ENCODE measurements at regions not wholly inside any gene's neighbourhood (a gene's known extent, or its start where the extent isn't known, plus 50 kb on each side); places are given as distances from the start of the nearest gene placed in this dataset.

GRCh38 chr6:95321126-95321525, 256.2 kb upstream of the MANEA start:
- Histone ChIP-seq H3K4me3 (ENCODE audit: low read length) (no peak overlapping the region), H3K4me1 (ENCODE audit: control insufficient read depth, insufficient read depth, low read length) (no peaks in the 10 kb centered on the region), H3K9me3 (ENCODE audit: control insufficient read depth, low read length) (no peaks in the 10 kb centered on the region), H3K27ac (ENCODE audit: low read depth, low read length) (no peak overlapping the region), H3K9ac (ENCODE audit: extremely low read depth, low read length, poor library complexity, severe bottlenecking) (no peak overlapping the region), H3K36me3 (ENCODE audit: control insufficient read depth, insufficient read depth, low read length) (no peaks in the 10 kb centered on the region), H3K27me3 (ENCODE audit: control insufficient read depth, insufficient read depth, low read length, poor library complexity, severe bottlenecking) (no peaks in the 10 kb centered on the region)
- no peak for DNase-seq
- peaks cover 2% of the 10 kb centered on the region for H3K9me3 Mint-ChIP-seq
- TF ChIP-seq CTCF (conservative IDR thresholded peaks at IDR 0.05), result no peak
- H3K27ac Mint-ChIP-seq, result no peak overlapping the region
- H3K4me3 Mint-ChIP-seq, result no peak overlapping the region
- H3K27me3 Mint-ChIP-seq (ENCODE audit: insufficient read depth), result peaks cover 2% of the 10 kb centered on the region
- WGBS, 2 experiments (ENCODE audit: insufficient coverage in 1 of 2, insufficient read length in 1 of 2), result 83% methylated on average over 1 of the region's 2 CpGs; no CpG with 5 or more reads in 1 of the 2 experiments
- peaks cover 8% of the 10 kb centered on the region for H3K36me3 Mint-ChIP-seq (ENCODE audit: low read depth)
- no peaks in the 10 kb centered on the region for H3K4me1 Mint-ChIP-seq

GRCh38 chr6:95325916-95326315, 251.4 kb upstream of the MANEA start:
- Histone ChIP-seq H3K9me3 (ENCODE audit: control insufficient read depth, low read length) (no peaks in the 10 kb centered on the region), H3K4me3 (ENCODE audit: low read length) (no peak overlapping the region), H3K27me3 (ENCODE audit: control insufficient read depth, insufficient read depth, low read length, poor library complexity, severe bottlenecking) (no peaks in the 10 kb centered on the region), H3K4me1 (ENCODE audit: control insufficient read depth, insufficient read depth, low read length) (no peaks in the 10 kb centered on the region), H3K9ac (ENCODE audit: extremely low read depth, low read length, poor library complexity, severe bottlenecking) (no peak overlapping the region), H3K36me3 (ENCODE audit: control insufficient read depth, insufficient read depth, low read length) (no peaks in the 10 kb centered on the region), H3K27ac (ENCODE audit: low read depth, low read length) (no peak overlapping the region)
- Mint-ChIP-seq H3K4me3 (no peak overlapping the region), H3K36me3 (ENCODE audit: low read depth) (peaks cover 10% of the 10 kb centered on the region), H3K9me3 (peaks cover 2% of the 10 kb centered on the region), H3K27ac (no peak overlapping the region), H3K27me3 (ENCODE audit: insufficient read depth) (no peaks in the 10 kb centered on the region), H3K4me1 (no peaks in the 10 kb centered on the region)
- WGBS, 2 experiments (ENCODE audit: insufficient coverage in 1 of 2, insufficient read length in 1 of 2), result 100% methylated on average over 1 of the region's 1 CpG; no CpG with 5 or more reads in 1 of the 2 experiments
- no peak for DNase-seq
- no peak for TF ChIP-seq CTCF (conservative IDR thresholded peaks at IDR 0.05)

GRCh38 chr6:95328231-95328630, 249.1 kb upstream of the MANEA start:
- peaks cover under 1% of the 10 kb centered on the region for H3K9me3 Mint-ChIP-seq
- peaks cover 2% of the 10 kb centered on the region for H3K36me3 Mint-ChIP-seq (ENCODE audit: low read depth)
- no peak overlapping the region for H3K27ac Mint-ChIP-seq
- no peaks in the 10 kb centered on the region for H3K9me3 ChIP-seq (ENCODE audit: control insufficient read depth, low read length)
- no peak for DNase-seq
- no peaks in the 10 kb centered on the region for H3K27me3 ChIP-seq (ENCODE audit: control insufficient read depth, insufficient read depth, low read length, poor library complexity, severe bottlenecking)
- H3K4me1 ChIP-seq (ENCODE audit: control insufficient read depth, insufficient read depth, low read length), result no peaks in the 10 kb centered on the region
- H3K4me3 ChIP-seq (ENCODE audit: low read length), result no peak overlapping the region
- no peak for TF ChIP-seq CTCF (conservative IDR thresholded peaks at IDR 0.05)
- no peaks in the 10 kb centered on the region for H3K4me1 Mint-ChIP-seq
- H3K9ac ChIP-seq (ENCODE audit: extremely low read depth, low read length, poor library complexity, severe bottlenecking), result no peak overlapping the region
- no peak overlapping the region for H3K27ac ChIP-seq (ENCODE audit: low read depth, low read length)
- no peaks in the 10 kb centered on the region for H3K36me3 ChIP-seq (ENCODE audit: control insufficient read depth, insufficient read depth, low read length)
- H3K27me3 Mint-ChIP-seq (ENCODE audit: insufficient read depth), result no peaks in the 10 kb centered on the region
- no peak overlapping the region for H3K4me3 Mint-ChIP-seq
- WGBS, 2 experiments (ENCODE audit: insufficient coverage in 1 of 2, insufficient read length in 1 of 2), result 100% methylated on average over 1 of the region's 2 CpGs; no CpG with 5 or more reads in 1 of the 2 experiments
